ENCODE measurements at regions not wholly inside any gene's neighbourhood (a gene's known extent, or its start where the extent isn't known, plus 50 kb on each side); places are given as distances from the start of the nearest gene placed in this dataset.

GRCh38 chr5:93151121-93151520 lies 429.9 kb downstream of the NR2F1-AS1 start:
- H3K27me3 Mint-ChIP-seq: no peaks in the 10 kb centered on the region
- no peaks in the 10 kb centered on the region for H3K36me3 Mint-ChIP-seq (ENCODE audit: low read depth)
- CTCF ChIA-PET: no interaction called here
- H3K9me3 Mint-ChIP-seq: no peaks in the 10 kb centered on the region
- no peak for DNase-seq
- H3K4me1 Mint-ChIP-seq: no peaks in the 10 kb centered on the region
- H3K27ac Mint-ChIP-seq: no peak overlapping the region
- POLR2A ChIA-PET: no interaction called here
- no peak overlapping the region for H3K4me3 Mint-ChIP-seq

GRCh38 chr5:93150311-93151012 lies 430.6 kb downstream of the NR2F1-AS1 start:
- Mint-ChIP-seq H3K27ac (no peak overlapping the region), H3K4me1 (no peaks in the 10 kb centered on the region), H3K36me3 (ENCODE audit: low read depth) (no peaks in the 10 kb centered on the region), H3K27me3 (no peaks in the 10 kb centered on the region), H3K4me3 (no peak overlapping the region), H3K9me3 (no peaks in the 10 kb centered on the region)
- no peak for DNase-seq
- ChIA-PET CTCF (no interaction called here), POLR2A (no interaction called here)

- CTCF ChIA-PET: no interaction called here
- Mint-ChIP-seq H3K4me3 (no peak overlapping the region), H3K27ac (no peak overlapping the region), H3K36me3 (ENCODE audit: low read depth) (no peaks in the 10 kb centered on the region), H3K9me3 (no peaks in the 10 kb centered on the region), H3K4me1 (no peaks in the 10 kb centered on the region), H3K27me3 (no peaks in the 10 kb centered on the region)
- POLR2A ChIA-PET: no interaction called here
- no peak for DNase-seq
These were observed 435.3 kb downstream of the NR2F1-AS1 start for GRCh38 chr5:93145767-93146166.

GRCh38 chr5:93145019-93145418 lies 436.0 kb downstream of the NR2F1-AS1 start:
- ChIA-PET CTCF (no interaction called here), POLR2A (no interaction called here)
- Mint-ChIP-seq H3K9me3 (no peaks in the 10 kb centered on the region), H3K27ac (no peak overlapping the region), H3K36me3 (ENCODE audit: low read depth) (no peaks in the 10 kb centered on the region), H3K27me3 (no peaks in the 10 kb centered on the region), H3K4me3 (no peak overlapping the region), H3K4me1 (no peaks in the 10 kb centered on the region)
- no peak for DNase-seq

- no peak overlapping the region for H3K4me3 Mint-ChIP-seq
- CTCF ChIA-PET: no interaction called here
These were observed 439.1 kb downstream of the NR2F1-AS1 start for GRCh38 chr5:93141969-93142368.

GRCh38 chr5:93130624-93131490 lies 450.2 kb downstream of the NR2F1-AS1 start:
- Mint-ChIP-seq H3K36me3 (ENCODE audit: low read depth) (no peaks in the 10 kb centered on the region), H3K9me3 (no peaks in the 10 kb centered on the region), H3K4me1 (no peaks in the 10 kb centered on the region), H3K27me3 (peaks cover 2% of the 10 kb centered on the region), H3K27ac (no peak overlapping the region), H3K4me3 (no peak overlapping the region)
- no peak for DNase-seq
- CTCF ChIA-PET: no interaction called here
- POLR2A ChIA-PET: no interaction called here

More at GRCh38 chr5:93141969-93142368, 439.1 kb downstream of the NR2F1-AS1 start:
- POLR2A ChIA-PET: no interaction called here
- no peaks in the 10 kb centered on the region for H3K27me3 Mint-ChIP-seq
- H3K9me3 Mint-ChIP-seq: peaks cover 2% of the 10 kb centered on the region
- DNase-seq: no peak
- H3K4me1 Mint-ChIP-seq: no peaks in the 10 kb centered on the region
- H3K36me3 Mint-ChIP-seq (ENCODE audit: low read depth): no peaks in the 10 kb centered on the region
- no peak overlapping the region for H3K27ac Mint-ChIP-seq

- H3K4me3 Mint-ChIP-seq: no peak overlapping the region
- no peaks in the 10 kb centered on the region for H3K9me3 Mint-ChIP-seq
- ChIA-PET CTCF (no interaction called here), POLR2A (no interaction called here)
- H3K27ac Mint-ChIP-seq: no peak overlapping the region
- DNase-seq: no peak
- H3K27me3 Mint-ChIP-seq: no peaks in the 10 kb centered on the region
- H3K4me1 Mint-ChIP-seq: no peaks in the 10 kb centered on the region
- H3K36me3 Mint-ChIP-seq (ENCODE audit: low read depth): no peaks in the 10 kb centered on the region
These were observed 454.4 kb downstream of the NR2F1-AS1 start for GRCh38 chr5:93126634-93127033.

GRCh38 chr5:93123127-93123526 lies 457.9 kb downstream of the NR2F1-AS1 start:
- no peak overlapping the region for H3K27ac Mint-ChIP-seq
- no peak for DNase-seq
- CTCF ChIA-PET: no interaction called here
- no peak overlapping the region for H3K4me3 Mint-ChIP-seq
- POLR2A ChIA-PET: no interaction called here
- H3K9me3 Mint-ChIP-seq: no peaks in the 10 kb centered on the region
- H3K36me3 Mint-ChIP-seq (ENCODE audit: low read depth): no peaks in the 10 kb centered on the region
- no peaks in the 10 kb centered on the region for H3K4me1 Mint-ChIP-seq
- H3K27me3 Mint-ChIP-seq: no peaks in the 10 kb centered on the region

- H3K36me3 Mint-ChIP-seq (ENCODE audit: low read depth): no peaks in the 10 kb centered on the region
- no peak for DNase-seq
- no peaks in the 10 kb centered on the region for H3K27me3 Mint-ChIP-seq
These were observed 458.6 kb downstream of the NR2F1-AS1 start for GRCh38 chr5:93122446-93122845.

GRCh38 chr5:93120771-93121170 lies 460.2 kb downstream of the NR2F1-AS1 start:
- CTCF ChIA-PET: no interaction called here
- POLR2A ChIA-PET: no interaction called here
- Mint-ChIP-seq H3K9me3 (no peaks in the 10 kb centered on the region), H3K4me1 (no peaks in the 10 kb centered on the region), H3K27me3 (no peaks in the 10 kb centered on the region), H3K36me3 (ENCODE audit: low read depth) (no peaks in the 10 kb centered on the region), H3K27ac (no peak overlapping the region), H3K4me3 (no peak overlapping the region)
- no peak for DNase-seq

More at GRCh38 chr5:93122446-93122845, 458.6 kb downstream of the NR2F1-AS1 start:
- CTCF ChIA-PET: no interaction called here
- H3K4me3 Mint-ChIP-seq: no peak overlapping the region
- POLR2A ChIA-PET: no interaction called here
- H3K4me1 Mint-ChIP-seq: no peaks in the 10 kb centered on the region
- H3K9me3 Mint-ChIP-seq: no peaks in the 10 kb centered on the region
- H3K27ac Mint-ChIP-seq: no peak overlapping the region

GRCh38 chr5:93120051-93120450 lies 461.0 kb downstream of the NR2F1-AS1 start:
- DNase-seq: no peak
- H3K36me3 Mint-ChIP-seq (ENCODE audit: low read depth): no peaks in the 10 kb centered on the region
- no peaks in the 10 kb centered on the region for H3K27me3 Mint-ChIP-seq
- ChIA-PET CTCF (no interaction called here), POLR2A (no interaction called here)
- H3K4me1 Mint-ChIP-seq: no peaks in the 10 kb centered on the region
- no peak overlapping the region for H3K4me3 Mint-ChIP-seq
- H3K27ac Mint-ChIP-seq: no peak overlapping the region
- H3K9me3 Mint-ChIP-seq: no peaks in the 10 kb centered on the region

GRCh38 chr5:93117751-93118531 lies 463.1 kb downstream of the NR2F1-AS1 start:
- ChIA-PET CTCF (no interaction called here), POLR2A (no interaction called here)
- Mint-ChIP-seq H3K9me3 (no peaks in the 10 kb centered on the region), H3K27me3 (no peaks in the 10 kb centered on the region), H3K4me3 (no peak overlapping the region), H3K4me1 (no peaks in the 10 kb centered on the region), H3K27ac (no peak overlapping the region), H3K36me3 (ENCODE audit: low read depth) (no peaks in the 10 kb centered on the region)
- no peak for DNase-seq

GRCh38 chr5:93107805-93108520 lies 473.1 kb downstream of the NR2F1-AS1 start:
- DNase-seq: no peak
- ChIA-PET CTCF (no interaction called here), POLR2A (no interaction called here)
- H3K4me1 Mint-ChIP-seq: no peaks in the 10 kb centered on the region
- H3K27ac Mint-ChIP-seq: no peak overlapping the region
- H3K4me3 Mint-ChIP-seq: no peak overlapping the region
- no peaks in the 10 kb centered on the region for H3K9me3 Mint-ChIP-seq
- H3K36me3 Mint-ChIP-seq (ENCODE audit: low read depth): no peaks in the 10 kb centered on the region
- H3K27me3 Mint-ChIP-seq: no peaks in the 10 kb centered on the region
